Cardiac septum (tissue), 1 donor: ENCODE measurements at regions not wholly inside any gene's neighbourhood (a gene's known extent, or its start where the extent isn't known, plus 50 kb on each side); places are given as distances from the start of the nearest gene placed in this dataset.

ENCODE experiments used
- DNase-seq: peaks from one replicate; pipeline ENCODE4 v3.0.0-alpha.2; 2020; ENCODE audit warnings: low spot score
- intact Hi-C: fragments of 100-400 bp; cut with DNase I; formaldehyde crosslinking; loops from one replicate; pipeline ENCODE4 v1.14.0; 2022
- donor health status: DM: no; HTN: no; CAD: no.

DNA sequence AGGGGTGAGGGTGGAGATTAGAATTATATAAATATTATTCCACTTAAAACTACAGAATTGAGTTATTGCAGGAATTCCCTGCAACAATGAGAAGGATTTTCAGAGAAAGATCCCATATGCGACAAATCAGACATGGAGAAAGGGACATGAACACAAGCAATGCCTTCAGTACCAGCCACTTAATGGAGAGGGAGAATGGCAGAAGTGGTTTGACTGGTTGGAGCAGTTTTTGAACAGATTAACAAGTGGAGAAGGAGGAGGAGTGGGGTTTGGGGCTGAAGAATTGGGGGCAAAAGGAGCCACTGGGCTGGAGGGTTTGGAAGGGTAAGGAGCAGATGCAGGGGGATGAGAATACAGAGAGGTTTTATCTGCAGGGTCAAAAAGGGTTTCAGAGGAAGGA is 620.9 kb upstream of the PTPRD start:
- no peak for DNase-seq
- intact Hi-C loops: no loop called here

DNA sequence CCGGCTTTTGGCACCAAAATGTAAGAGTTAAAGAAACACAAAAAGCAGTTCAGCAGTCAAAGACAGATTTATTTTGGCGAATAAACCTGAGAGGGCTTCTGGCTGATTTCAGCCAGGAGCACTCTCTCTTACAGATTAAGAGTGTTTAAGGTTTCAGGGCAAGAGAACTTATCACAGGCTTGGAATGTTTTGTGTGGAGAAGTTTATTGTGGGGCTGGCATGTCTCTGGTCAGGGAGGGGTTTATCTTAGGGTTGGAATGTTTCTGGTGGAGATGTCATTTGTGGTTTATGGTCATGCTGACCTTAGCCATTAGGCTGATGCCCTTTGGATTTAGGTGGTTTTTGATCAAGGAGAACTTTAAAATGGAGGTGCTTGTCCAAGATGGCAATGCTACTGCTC is 622.3 kb upstream of the PTPRD start:
- intact Hi-C loops: no loop called here
- no peak for DNase-seq

DNA sequence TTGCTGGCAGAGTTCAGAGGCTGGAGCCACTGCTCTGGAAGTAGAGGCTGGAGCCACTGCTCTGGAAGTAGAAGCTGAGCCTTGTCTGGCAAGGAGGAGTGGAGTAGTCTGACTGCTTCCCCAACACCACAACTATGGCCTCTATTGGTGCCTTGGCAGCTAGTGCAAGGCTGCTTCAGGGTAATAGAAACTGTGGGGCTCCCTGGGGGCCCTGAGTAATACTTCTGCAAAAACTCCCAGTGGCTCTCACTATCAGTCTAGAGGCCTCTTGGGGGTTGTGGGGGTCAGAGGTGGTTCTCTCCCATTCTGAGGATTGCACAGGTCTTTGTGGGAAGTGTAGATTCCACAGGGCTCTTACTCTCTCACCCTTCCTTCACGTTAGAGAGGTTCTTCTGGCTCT is 629.0 kb upstream of the PTPRD start:
- DNase-seq: no peak
- intact Hi-C loops: no loop called here

DNA sequence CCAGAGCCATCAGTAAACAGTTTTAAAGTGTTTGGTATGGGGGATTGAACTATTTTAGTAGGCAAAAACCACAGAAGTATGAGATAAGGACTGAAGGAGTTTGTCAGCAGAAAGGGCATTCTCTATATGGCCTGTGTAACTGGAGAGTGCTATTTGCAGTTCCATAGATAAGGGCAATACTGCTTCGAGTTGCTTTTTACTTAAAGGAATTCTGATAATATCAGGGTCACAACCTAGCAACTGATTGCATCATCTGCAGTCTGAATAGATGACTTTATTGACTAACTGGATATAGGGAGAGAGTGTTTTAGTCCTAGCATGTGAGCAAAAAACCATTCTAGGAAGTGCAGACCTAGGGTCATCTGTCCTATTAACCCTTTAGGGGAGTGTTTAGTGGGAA is 645.2 kb upstream of the PTPRD start:
- intact Hi-C loops: no loop called here

DNA sequence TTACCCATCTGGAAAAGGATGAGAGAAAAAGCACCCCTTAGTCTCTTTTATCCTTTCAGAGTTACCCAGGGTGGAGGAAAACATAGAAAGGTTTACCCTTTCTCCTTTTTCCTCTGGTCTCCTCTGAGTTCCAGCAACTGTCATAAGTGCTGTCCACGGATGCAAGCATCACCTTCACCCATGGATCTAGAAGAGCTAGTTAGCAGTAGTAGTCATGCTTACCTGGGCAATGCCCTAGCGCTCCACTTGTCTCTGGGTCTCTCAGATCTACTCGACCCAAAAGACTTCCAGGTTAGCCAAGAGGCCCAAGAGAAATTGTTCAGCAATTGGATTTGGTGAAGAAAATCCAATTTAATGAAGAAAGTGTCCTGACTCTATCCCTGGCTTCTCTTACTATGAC is 656.2 kb upstream of the PTPRD start:
- no peak for DNase-seq
- intact Hi-C loops: no loop called here

More for the DNA sequence above, 645.2 kb upstream of the PTPRD start:
- no peak for DNase-seq

DNA sequence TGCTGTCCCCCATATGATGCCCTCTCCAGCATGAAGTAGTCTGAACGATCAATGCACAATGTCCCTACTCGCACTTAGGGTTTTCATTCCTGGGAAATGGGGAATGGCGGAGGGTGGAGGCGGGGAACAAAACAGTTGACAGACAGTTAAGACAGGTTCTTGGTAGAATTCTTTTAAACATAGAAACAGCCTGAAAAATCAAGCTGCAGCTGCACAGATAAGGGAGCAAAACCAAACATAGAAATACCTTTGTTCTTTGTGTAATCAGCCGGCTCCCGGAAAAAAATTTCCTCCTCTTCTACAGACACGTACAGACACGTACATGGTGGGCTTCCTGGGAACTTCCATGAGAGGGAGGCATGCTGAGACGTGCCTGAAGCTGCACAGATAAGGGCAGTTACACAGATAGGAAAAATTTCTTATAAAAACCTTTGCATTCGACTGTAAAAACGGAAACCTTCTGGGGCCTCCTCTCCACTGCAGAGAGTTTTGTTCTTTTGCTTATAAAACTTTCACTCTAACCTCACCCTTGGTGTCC is 662.4 kb upstream of the PTPRD start:
- DNase-seq: no peak
- intact Hi-C loops: no loop called here

DNA sequence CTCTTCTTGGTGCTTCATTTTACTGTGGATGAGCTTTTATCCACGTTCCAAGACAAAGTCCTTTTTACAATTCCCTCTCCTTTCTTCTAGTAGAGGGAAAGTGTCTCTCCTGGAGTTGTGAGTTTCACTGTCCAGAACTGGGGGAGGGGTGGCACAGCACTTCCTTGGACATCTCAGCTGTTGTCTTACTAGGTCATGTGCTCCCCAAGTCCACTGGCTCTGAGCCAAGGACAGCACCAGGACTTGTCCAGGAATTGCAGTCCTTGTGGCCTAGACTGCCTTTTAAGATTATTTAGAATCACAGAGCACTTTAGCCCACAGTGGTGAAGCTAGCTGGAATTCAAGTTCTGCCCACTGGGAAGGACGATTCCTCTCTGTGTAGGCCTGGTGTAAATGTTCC is 700.2 kb upstream of the PTPRD start:
- intact Hi-C loops: no loop called here
- no peak for DNase-seq

DNA sequence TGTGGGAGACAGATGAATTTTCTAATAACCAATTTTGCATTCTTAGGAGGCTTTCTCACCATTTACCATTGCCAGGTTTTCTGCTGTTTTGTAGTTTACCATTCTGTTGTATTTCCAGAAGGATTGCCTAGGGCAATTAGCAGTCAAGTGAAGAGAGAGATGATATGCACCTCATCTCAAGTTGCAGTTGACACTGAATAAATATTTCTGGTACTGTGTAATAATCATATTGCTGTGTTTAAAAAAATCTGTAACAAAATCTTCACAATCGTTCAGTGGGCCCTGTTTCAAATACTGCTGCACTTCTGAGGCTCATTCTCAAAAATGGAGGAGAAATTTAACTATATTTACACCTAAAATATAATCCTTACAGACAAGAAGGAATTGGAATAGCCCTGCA is 706.1 kb upstream of the PTPRD start:
- intact Hi-C loops: no loop called here
- DNase-seq: no peak

DNA sequence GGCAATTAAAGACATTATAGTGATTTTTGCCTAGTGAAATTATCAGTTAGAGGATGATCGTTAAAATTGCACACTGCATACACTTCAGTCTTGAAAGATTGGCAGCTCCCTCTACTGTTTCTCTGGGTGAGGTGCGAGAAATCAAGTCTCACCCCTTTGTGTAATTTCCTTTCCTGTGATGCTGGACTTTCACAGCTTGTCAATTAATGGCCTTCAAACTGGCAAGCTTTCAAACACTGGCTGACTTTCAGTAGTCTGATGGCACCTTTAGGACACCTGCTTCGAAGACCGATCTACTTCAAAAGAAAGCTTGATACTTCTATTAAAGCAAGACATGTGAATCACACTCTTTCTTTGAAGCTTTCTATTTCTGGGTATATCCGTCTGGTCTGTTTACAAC is 706.7 kb upstream of the PTPRD start:
- intact Hi-C loops: no loop called here
- no peak for DNase-seq

DNA sequence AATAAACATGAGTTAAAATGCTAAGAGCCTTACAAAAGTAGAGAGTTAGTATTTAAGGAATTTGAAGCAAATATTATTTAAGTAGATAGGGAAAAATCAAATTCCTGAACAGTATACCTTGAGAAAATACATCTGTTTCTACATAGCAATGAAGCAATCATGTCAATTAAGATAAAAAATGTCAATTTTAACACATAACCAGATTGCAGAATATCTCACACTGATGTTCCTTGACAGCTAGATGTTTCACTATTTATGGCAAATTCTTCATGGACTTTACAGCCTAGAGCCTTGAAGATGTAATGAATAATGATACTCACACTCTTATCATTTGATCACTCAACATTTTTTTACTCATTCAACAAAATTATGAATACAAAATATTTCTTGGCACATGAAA is 708.2 kb upstream of the PTPRD start:
- intact Hi-C loops: no loop called here
- DNase-seq: no peak

DNA sequence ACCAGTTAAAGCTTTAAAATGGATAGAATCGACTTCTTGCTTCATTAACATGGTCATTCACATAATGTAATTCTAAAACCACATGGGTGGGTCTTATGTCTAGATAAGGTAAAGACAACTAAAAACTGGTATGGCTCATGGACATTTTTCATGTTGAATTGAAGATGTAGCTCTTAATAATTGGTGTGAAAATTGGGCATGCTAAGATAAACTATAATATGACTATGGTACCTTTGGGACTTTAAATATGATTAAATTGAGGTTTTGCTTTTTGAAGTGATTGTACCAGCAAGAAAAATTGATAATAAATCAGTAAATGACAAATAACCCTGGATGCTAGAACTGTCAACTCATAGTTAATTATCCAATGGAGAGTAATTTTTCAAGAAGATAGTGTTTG is 710.7 kb upstream of the PTPRD start:
- DNase-seq: no peak
- intact Hi-C loops: no loop called here

DNA sequence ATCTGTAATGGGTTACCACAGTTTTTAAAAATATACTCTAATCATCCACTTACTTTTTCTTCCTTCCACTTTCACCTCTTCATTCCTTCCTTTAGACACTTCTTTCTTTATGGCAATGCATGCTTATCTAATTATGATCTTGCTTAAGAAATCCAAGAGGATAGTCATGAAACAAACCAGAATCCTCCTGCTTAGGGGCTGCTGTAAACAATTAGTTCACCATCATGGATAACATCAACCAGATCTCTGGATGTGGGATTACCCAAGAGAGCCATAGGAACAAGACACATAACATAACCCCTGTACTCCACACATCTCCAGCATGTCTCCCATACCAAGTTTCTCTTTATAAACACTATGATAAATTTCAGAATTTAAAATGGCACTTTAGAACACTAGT is 713.4 kb upstream of the PTPRD start:
- DNase-seq: no peak
- intact Hi-C loops: no loop called here

DNA sequence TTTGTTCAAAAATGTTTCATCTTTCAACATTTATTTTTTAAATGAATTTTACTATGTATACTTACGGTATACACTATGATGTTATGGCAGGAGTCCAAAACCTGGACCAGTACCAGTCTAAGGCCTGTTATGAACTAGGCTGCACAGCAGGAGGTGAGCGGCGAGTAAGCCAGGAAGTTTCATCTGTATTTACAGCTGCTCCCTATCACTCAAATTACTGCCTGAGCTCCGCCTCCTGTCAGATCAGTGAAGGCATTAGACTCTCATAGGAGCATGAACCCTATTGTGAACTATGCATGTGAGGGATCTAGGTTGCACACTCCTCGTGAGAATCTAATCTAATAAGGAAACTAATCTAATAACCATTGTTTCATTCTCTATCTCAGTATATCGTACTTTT is 715.5 kb upstream of the PTPRD start:
- DNase-seq: no peak
- intact Hi-C loops: no loop called here

DNA sequence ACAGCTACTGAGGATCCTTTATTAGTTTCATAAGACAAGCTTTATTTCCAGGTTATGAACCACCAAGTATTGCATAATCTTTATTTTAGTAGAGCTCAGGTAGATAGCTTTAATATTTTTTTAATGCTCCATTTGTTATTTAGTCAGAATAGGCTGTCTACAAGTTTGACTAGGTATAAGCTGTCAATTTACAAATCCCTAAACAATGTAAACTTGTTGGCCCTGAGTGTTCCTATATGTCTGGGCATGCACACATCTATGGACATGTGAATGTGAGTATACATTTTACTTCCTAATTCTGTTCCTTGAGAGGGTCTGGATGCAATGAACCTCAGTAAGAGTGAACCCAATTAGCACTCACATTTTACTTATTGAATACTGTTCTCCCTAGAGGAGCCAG is 722.2 kb upstream of the PTPRD start:
- intact Hi-C loops: no loop called here
- DNase-seq: no peak

DNA sequence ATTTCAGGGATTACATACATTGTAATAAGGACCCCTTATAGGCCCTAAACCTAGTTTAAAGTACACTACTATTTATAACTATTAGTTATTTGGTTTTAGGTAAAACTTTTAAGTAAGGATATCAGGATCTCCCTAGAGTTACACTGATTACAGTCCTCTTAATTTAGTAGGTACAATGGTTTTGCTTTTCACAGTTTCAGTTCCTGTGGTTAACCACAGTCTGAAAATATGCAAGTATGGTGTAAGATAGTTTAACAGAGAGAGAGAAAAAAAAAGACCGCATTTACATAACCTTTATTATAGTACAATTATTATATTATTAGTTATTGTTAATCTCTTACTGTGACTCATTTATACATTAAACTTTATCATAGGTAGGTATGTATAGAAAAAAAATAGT is 725.3 kb upstream of the PTPRD start:
- intact Hi-C loops: no loop called here
- no peak for DNase-seq

DNA sequence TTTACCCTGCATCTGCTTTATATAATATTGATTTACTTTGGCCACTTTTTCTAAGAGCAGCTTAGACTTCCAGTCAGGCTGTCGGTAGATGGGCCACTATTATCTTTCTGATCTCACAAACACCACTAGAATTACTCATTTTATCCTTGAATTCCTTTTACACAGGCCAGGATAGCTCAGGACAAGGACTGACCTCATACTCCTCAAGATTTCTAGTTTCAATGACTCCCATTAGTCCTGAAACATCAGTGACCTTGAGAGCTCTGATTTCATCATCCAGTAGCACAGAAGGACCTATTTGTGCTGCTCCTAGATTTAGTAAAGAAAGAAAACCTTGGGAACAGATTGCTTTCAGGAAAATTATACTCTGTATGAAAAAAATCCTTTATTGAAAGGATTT is 727.9 kb upstream of the PTPRD start:
- intact Hi-C loops: no loop called here
- DNase-seq: no peak

DNA sequence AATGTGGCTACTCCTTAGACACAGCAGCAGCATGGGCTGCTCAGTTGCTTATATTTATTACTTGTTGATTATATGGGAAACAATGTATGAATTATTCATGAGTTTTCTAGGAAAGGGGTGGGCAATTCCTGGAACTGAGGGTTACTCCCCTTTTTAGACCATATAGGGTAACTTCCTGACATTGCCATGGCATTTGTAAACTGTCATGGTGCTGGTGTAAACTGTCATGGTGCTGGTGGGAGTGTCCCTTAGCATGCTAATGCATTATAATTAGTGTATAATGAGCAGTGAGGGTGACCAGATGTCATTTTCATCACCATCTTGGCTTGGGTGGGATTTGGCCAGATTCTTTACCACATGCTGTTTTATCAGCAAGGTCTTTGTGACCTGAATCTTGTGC is 734.6 kb upstream of the PTPRD start:
- intact Hi-C loops: no loop called here
- no peak for DNase-seq

DNA sequence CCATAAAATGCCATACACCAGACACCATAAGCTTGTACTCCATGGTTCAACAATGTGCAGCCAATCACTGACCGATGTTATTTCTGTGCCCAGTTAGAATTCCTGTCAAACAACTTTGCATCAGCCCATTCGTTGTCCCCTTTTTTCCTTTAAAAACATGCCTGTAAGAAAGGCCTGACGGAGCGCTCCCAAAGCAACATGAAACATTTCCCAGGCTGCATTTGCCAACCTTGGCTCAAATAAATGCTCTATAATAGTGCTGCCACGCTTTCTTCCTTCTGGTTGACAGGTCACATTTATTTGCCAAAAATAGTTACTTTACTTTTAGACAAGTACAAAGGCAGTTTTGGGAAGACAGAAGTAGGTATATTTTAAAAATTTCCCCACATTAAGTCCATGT is 735.6 kb upstream of the PTPRD start:
- intact Hi-C loops: no loop called here
- no peak for DNase-seq

DNA sequence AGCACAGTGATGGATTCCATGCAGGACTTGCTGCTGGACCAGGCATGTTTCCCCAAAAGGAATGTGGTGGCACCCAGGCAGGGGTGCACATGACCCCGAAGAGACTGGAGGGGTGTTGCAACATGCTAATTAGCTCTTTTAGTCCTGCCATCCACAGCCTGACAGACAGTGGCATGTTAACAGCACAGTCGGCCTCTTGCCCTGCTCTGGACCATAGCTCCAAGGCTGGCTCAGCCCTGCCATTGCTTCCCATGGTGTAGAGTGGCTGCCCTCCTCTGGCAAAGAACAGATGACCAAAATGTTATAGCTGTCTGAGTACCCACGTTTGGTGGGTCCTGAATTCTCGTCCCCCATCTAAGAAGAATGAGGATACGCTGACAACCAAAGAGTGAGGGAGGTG is 736.4 kb upstream of the PTPRD start:
- DNase-seq: no peak
- intact Hi-C loops: no loop called here

DNA sequence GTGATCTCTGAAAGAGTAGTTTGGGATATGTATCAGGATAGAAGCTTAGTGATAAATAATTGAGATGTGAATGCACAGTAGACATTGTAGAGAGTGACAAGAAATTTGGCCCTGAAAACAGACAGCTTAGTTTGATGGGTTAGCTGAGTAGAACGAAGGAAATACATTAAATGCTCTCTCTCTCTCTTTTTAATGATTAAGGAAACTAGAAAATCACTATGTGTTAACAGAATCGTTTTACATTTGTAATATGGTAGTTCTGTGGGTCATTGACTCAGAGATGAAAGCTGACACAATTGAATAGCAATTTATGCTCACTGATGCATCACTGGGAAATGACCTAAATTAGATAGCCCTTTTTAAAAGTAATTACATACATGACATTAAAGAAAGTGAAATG is 739.8 kb upstream of the PTPRD start:
- no peak for DNase-seq
- intact Hi-C loops: no loop called here

DNA sequence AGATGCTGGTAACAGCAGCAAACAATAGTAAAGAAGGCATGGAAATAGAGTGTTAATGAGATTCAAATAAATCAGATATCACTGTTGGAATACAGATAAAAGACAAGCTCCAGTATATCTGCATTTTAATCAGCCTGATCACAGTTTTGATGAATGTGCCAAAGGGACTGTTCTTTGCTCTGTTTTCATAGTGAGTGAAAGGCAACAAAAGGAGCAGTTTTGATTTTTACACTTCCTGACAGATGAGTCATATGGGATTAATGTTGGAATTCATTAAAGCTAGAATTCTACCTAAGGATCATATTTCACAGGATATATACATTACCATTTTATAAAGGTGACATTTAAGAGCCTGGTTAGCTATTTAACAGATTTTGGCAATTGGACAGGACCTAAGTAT is 743.3 kb upstream of the PTPRD start:
- intact Hi-C loops: no loop called here
- no peak for DNase-seq

DNA sequence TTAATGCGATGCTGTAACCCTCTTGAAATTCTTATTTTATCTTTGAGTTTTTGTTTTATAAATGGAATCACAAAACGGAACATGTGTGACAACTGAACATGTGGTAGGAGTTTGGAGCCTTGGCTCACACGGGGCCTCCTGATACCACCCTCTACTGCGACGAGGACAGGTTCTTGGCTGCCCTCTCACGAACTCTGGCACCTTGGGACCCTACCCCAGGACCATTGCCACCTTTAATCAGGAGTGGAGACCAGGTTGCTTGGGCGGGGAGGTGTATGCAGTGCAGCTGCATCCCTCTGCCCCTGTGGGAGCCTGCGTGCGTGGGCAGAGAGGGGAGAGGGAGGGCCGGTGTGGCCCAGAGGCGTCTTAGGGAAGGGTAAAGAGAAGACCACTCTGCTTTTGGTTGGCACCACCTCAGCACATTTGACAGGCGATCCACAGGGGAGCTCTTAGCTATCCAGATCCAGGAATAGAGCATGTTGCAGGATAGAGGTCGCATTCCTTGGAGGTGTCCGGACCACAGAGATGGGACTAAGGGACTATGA is 753.9 kb upstream of the PTPRD start:
- intact Hi-C loops: no loop called here

More for the DNA sequence above, 753.9 kb upstream of the PTPRD start:
- no peak for DNase-seq
